Endothelial cell of umbilical vein (primary cell): ENCODE measurements at regions not wholly inside any gene's neighbourhood (a gene's known extent, or its start where the extent isn't known, plus 50 kb on each side); places are given as distances from the start of the nearest gene placed in this dataset.

Experiments
- BruUV-seq: library from RNA; stranded (reverse); fragments of 400-500 nt; replicated peaks from 2 replicates; lab custom pipeline; 2021; lab: Mats Ljungman, UMichigan
- CTCF ChIA-PET: fragments of 300-600, 350-600 bp; sonication (Branson Sonifier 250); formaldehyde crosslinking; loops from one replicate; lab custom pipeline; 2021; ENCODE audit warnings: antibody characterized with exemption, inconsistent platforms; lab: Charles Lee
- POLR2A ChIA-PET: fragments of 300-600, 350-600 bp; sonication (Branson Sonifier 250); formaldehyde crosslinking; loops from one replicate; lab custom pipeline; 2021; ENCODE audit warnings: antibody characterized with exemption, inconsistent platforms; lab: Charles Lee
- DNase-seq: peaks from one replicate; pipeline ENCODE4 v3.0.0-alpha.2; 2011; ENCODE audit warnings: low read depth, low spot score
- FAIRE-seq: peaks from 2 replicates; lab custom pipeline; 2011; peaks lifted over from hg19 to GRCh38; lab: Jason Lieb, UNC
- H2AFZ ChIP-seq: 2 replicates; pipeline ENCODE4 v1.6.0; 2012; ENCODE audit warnings: low read depth, low read length, control low read depth, inconsistent platforms
- H3K27ac ChIP-seq: 2 replicates; pipeline ENCODE4 v1.5.1; 2011; ENCODE audit warnings: low read depth, mild to moderate bottlenecking, control low read depth, low read length, moderate library complexity; ENCODE audit not compliant: insufficient read depth
- H3K27me3 ChIP-seq, 2 experiments: 2 replicates each; pipeline versions ENCODE4 v1.6.0 to v1.6.1; 2011; ENCODE audit warnings: low read length in 2 of 2, mixed read lengths in 1 of 2; ENCODE audit not compliant: control insufficient read depth in 2 of 2, insufficient read depth in 2 of 2
- H3K36me3 ChIP-seq, 2 experiments: 2 replicates in 1 of 2; 3 replicates in 1 of 2; pipeline ENCODE4 v1.5.1; 2011; ENCODE audit warnings: low read length in 2 of 2, mild to moderate bottlenecking in 1 of 2, moderate library complexity in 1 of 2; ENCODE audit not compliant: control insufficient read depth in 2 of 2, insufficient read depth in 2 of 2; ENCODE audit errors: extremely low read depth in 1 of 2
- H3K4me1 ChIP-seq: 3 replicates; pipeline ENCODE4 v1.5.1; 2011; ENCODE audit warnings: mild to moderate bottlenecking, low read length; ENCODE audit not compliant: control insufficient read depth, insufficient read depth; ENCODE audit errors: extremely low read depth
- H3K4me2 ChIP-seq: 2 replicates; pipeline ENCODE4 v1.6.1; 2011; ENCODE audit warnings: low read length, control low read depth, mixed read lengths; ENCODE audit not compliant: insufficient read depth
- H3K4me3 ChIP-seq, 3 experiments: fragments of 200-600 bp in 1 of 3; sonication (generic), shearing (Covaris generic) in 1 of 3; replicated peaks in 1 of 3; 2 replicates each; pipeline ENCODE4 v1.5.1; 2011 to 2016; ENCODE audit warnings: control low read depth in 3 of 3, low read length in 3 of 3, mild to moderate bottlenecking in 2 of 3, inconsistent platforms in 1 of 3, low read depth in 1 of 3, moderate library complexity in 1 of 3; ENCODE audit not compliant: insufficient read depth in 1 of 3
- H3K79me2 ChIP-seq: 2 replicates; pipeline ENCODE4 v1.6.0; 2012; ENCODE audit warnings: low read length, inconsistent platforms; ENCODE audit not compliant: control insufficient read depth, insufficient read depth
- H3K9ac ChIP-seq: replicated peaks from 2 replicates; pipeline ENCODE3; 2011; ENCODE audit warnings: low read length, control low read depth; ENCODE audit not compliant: insufficient read depth; ENCODE audit errors: extremely low read depth
- H3K9me1 ChIP-seq: replicated peaks from 3 replicates; pipeline ENCODE4 v1.6.0; 2011; ENCODE audit warnings: mild to moderate bottlenecking, low read length; ENCODE audit not compliant: control insufficient read depth, insufficient read depth; ENCODE audit errors: extremely low read depth
- H3K9me3 ChIP-seq: replicated peaks from 2 replicates; pipeline ENCODE4 v1.5.1; 2012; ENCODE audit warnings: low read length, inconsistent platforms; ENCODE audit not compliant: control insufficient read depth, insufficient read depth
- H4K20me1 ChIP-seq: replicated peaks from 2 replicates; pipeline ENCODE3; 2011; ENCODE audit warnings: mild to moderate bottlenecking, low read length; ENCODE audit not compliant: control insufficient read depth, insufficient read depth; ENCODE audit errors: extremely low read depth
- CTCF ChIP-seq, 2 donors: IDR thresholded peaks; 1 replicate in 1 of 2; 2 replicates in 1 of 2; pipeline ENCODE4 v1.5.1; 2011; ENCODE audit warnings: low read length in 2 of 2, mild to moderate bottlenecking in 2 of 2, moderate library complexity in 2 of 2, control low read depth in 1 of 2, inconsistent platforms in 1 of 2, low read depth in 1 of 2; ENCODE audit not compliant: insufficient read depth in 1 of 2; ENCODE audit errors: extremely low read depth in 1 of 2
- EZH2 ChIP-seq: IDR thresholded peaks from 2 replicates; pipeline ENCODE4 v1.6.1; 2012; ENCODE audit warnings: borderline replicate concordance, low read depth, mild to moderate bottlenecking, moderate library complexity, low read length, inconsistent platforms; ENCODE audit not compliant: severe bottlenecking
- FOS ChIP-seq: IDR thresholded peaks from 2 replicates; pipeline ENCODE4 v1.6.1; 2011; ENCODE audit warnings: mild to moderate bottlenecking, low read length, moderate library complexity, borderline replicate concordance; ENCODE audit not compliant: insufficient read depth
- GATA2 ChIP-seq: IDR thresholded peaks from 2 replicates; pipeline ENCODE4 v1.7.0; 2011; ENCODE audit warnings: low read depth, mild to moderate bottlenecking, moderate library complexity, mixed read lengths, low read length; ENCODE audit not compliant: insufficient read length, insufficient read depth
- JUN ChIP-seq: IDR thresholded peaks from 2 replicates; pipeline ENCODE4 v1.6.1; 2011; ENCODE audit warnings: borderline replicate concordance, low read depth; ENCODE audit not compliant: insufficient read length, insufficient read depth
- MAX ChIP-seq: IDR thresholded peaks from 2 replicates; pipeline ENCODE4 v1.6.1; 2011; ENCODE audit not compliant: insufficient read depth, insufficient read length
- MYC ChIP-seq: IDR thresholded peaks from one replicate; pipeline ENCODE4 v1.6.1; 2011; ENCODE audit warnings: mild to moderate bottlenecking, low read depth, low read length
- POLR2A ChIP-seq: IDR thresholded peaks from 2 replicates; pipeline ENCODE4 v1.6.1; 2012; ENCODE audit warnings: low read depth, mild to moderate bottlenecking, control low read depth, low read length
- POLR2AphosphoS5 ChIP-seq: IDR thresholded peaks from 2 replicates; pipeline ENCODE4 v1.6.1; 2012; ENCODE audit warnings: low read depth, mild to moderate bottlenecking, control low read depth, low read length, moderate library complexity; ENCODE audit not compliant: insufficient read depth
- dilution Hi-C: fragments of 300-500 bp; cut with MboI; formaldehyde crosslinking; loops from one replicate; pipeline ENCODE4 v1.15.0; 2019; ENCODE audit warnings: low sequenced_read_pairs; ENCODE audit not compliant: extremely low pct_ligation_motif_present
- intact Hi-C: fragments of 100-400 bp; cut with micrococcal nuclease; formaldehyde crosslinking; loops from one replicate; pipeline ENCODE4 v1.10.0; 2022

GRCh38 chr9:40927851-40928802 is 200.4 kb downstream of the FOXD4L6 start:
- H2AFZ ChIP-seq, result no peak overlapping the region
- H3K36me3 ChIP-seq, result no peaks in the 10 kb centered on the region
- H4K20me1 ChIP-seq, result no peaks in the 10 kb centered on the region
- no peaks in the 10 kb centered on the region for H3K79me2 ChIP-seq
- ChIA-PET POLR2A (no interaction called here), CTCF (no interaction called here)
- H3K27me3 ChIP-seq, result no peaks in the 10 kb centered on the region
- H3K4me3 ChIP-seq, result no peak overlapping the region
- no peak overlapping the region for H3K27ac ChIP-seq
- DNase-seq (no peak), FAIRE-seq (no peak)
- H3K9me3 ChIP-seq, result peaks cover 13% of the 10 kb centered on the region
- BruUV-seq, result no TSS peak
- intact Hi-C loops, result no loop called here
- no peaks in the 10 kb centered on the region for H3K9me1 ChIP-seq
- H3K4me1 ChIP-seq, result no peaks in the 10 kb centered on the region
- TF ChIP-seq CTCF (IDR thresholded peaks at IDR 0.05; ENCODE audit: extremely low read depth in 1 of 2, insufficient read depth in 1 of 2, low read depth in 1 of 2, low read length in 2 of 2) (no peak), FOS (no peak), MAX (no peak), GATA2 (no peak), EZH2 (no peak), POLR2A (no peak), JUN (no peak), MYC (no peak), POLR2AphosphoS5 (no peak)
- no peak overlapping the region for H3K9ac ChIP-seq
- dilution Hi-C loops, result no loop called here
- no peak overlapping the region for H3K4me2 ChIP-seq
